Astrocyte (in vitro differentiated cells and primary cell): ENCODE measurements at regions not wholly inside any gene's neighbourhood (a gene's known extent, or its start where the extent isn't known, plus 50 kb on each side); places are given as distances from the start of the nearest gene placed in this dataset.

ENCODE experiments used
- DNase-seq: peaks from one replicate; pipeline ENCODE4 v3.0.0-alpha.2; 2010; ENCODE audit warnings: low read depth
- FAIRE-seq: peaks from 2 replicates; lab custom pipeline; 2011; peaks lifted over from hg19 to GRCh38; lab: Jason Lieb, UNC
- H2AFZ ChIP-seq: 2 replicates; pipeline ENCODE4 v1.6.0; 2012; ENCODE audit warnings: low read depth, low read length, inconsistent platforms
- H3K27ac ChIP-seq: 2 replicates; pipeline ENCODE4 v1.5.1; 2011; ENCODE audit warnings: low read depth, low read length, inconsistent platforms
- H3K27me3 ChIP-seq: 2 replicates; pipeline ENCODE4 v1.6.0; 2011; ENCODE audit warnings: low read length, inconsistent platforms; ENCODE audit not compliant: insufficient read depth
- H3K36me3 ChIP-seq: 2 replicates; pipeline ENCODE4 v1.5.1; 2011; ENCODE audit warnings: low read length, inconsistent platforms; ENCODE audit not compliant: insufficient read depth
- H3K4me1 ChIP-seq: 2 replicates; pipeline ENCODE4 v1.5.1; 2011; ENCODE audit warnings: low read length, inconsistent platforms; ENCODE audit not compliant: insufficient read depth
- H3K4me2 ChIP-seq: 2 replicates; pipeline ENCODE4 v1.6.0; 2012; ENCODE audit warnings: low read length, inconsistent platforms
- H3K4me3 ChIP-seq: 2 replicates; pipeline ENCODE4 v1.5.1; 2011; ENCODE audit warnings: low read depth, mild to moderate bottlenecking, low read length, inconsistent platforms; ENCODE audit not compliant: insufficient read depth
- H3K79me2 ChIP-seq: 2 replicates; pipeline ENCODE4 v1.6.0; 2012; ENCODE audit warnings: mild to moderate bottlenecking, low read length, inconsistent platforms; ENCODE audit not compliant: insufficient read depth
- H3K9ac ChIP-seq: 2 replicates; pipeline ENCODE4 v1.6.0; 2012; ENCODE audit warnings: mild to moderate bottlenecking, low read length, inconsistent platforms
- H3K9me3 ChIP-seq: 2 replicates; pipeline ENCODE4 v1.5.1; 2012; ENCODE audit warnings: low read depth, mild to moderate bottlenecking, low read length, inconsistent platforms; ENCODE audit not compliant: insufficient read depth
- H4K20me1 ChIP-seq: 2 replicates; pipeline ENCODE4 v1.6.0; 2012; ENCODE audit warnings: low read length, inconsistent platforms; ENCODE audit not compliant: insufficient read depth
- H3K27ac Mint-ChIP-seq: one replicate; pipeline ENCODE4 v1.8.0; 2021; ENCODE audit warnings: mild to moderate bottlenecking, mixed read lengths; ENCODE audit not compliant: unreplicated experiment
- H3K27me3 Mint-ChIP-seq: one replicate; pipeline ENCODE4 v1.8.0; 2021; ENCODE audit warnings: low read depth, mixed read lengths; ENCODE audit not compliant: unreplicated experiment
- H3K36me3 Mint-ChIP-seq: one replicate; pipeline ENCODE4 v1.8.0; 2021; ENCODE audit warnings: low read depth, mixed read lengths; ENCODE audit not compliant: unreplicated experiment
- H3K4me1 Mint-ChIP-seq: one replicate; pipeline ENCODE4 v1.8.0; 2021; ENCODE audit warnings: low read depth, mixed read lengths; ENCODE audit not compliant: unreplicated experiment
- H3K4me3 Mint-ChIP-seq: one replicate; pipeline ENCODE4 v1.8.0; 2021; ENCODE audit warnings: mild to moderate bottlenecking, moderate library complexity, mixed read lengths; ENCODE audit not compliant: unreplicated experiment
- H3K9me3 Mint-ChIP-seq: one replicate; pipeline ENCODE4 v1.8.0; 2021; ENCODE audit warnings: mild to moderate bottlenecking, mixed read lengths; ENCODE audit not compliant: unreplicated experiment
- CTCF ChIP-seq: IDR thresholded peaks from 2 replicates; pipeline ENCODE4 v1.5.1; 2011; ENCODE audit warnings: low read depth, mild to moderate bottlenecking, inconsistent platforms, low read length, moderate library complexity; ENCODE audit not compliant: insufficient read depth
- EZH2 ChIP-seq: IDR thresholded peaks from 2 replicates; pipeline ENCODE4 v1.6.1; 2012; ENCODE audit warnings: mild to moderate bottlenecking, low read length, inconsistent platforms; ENCODE audit not compliant: insufficient read depth

GRCh38 chr2:48129293-48129950 is 185.1 kb upstream of the FOXN2 start:
- Mint-ChIP-seq H3K9me3 (no peaks in the 10 kb centered on the region), H3K36me3 (no peaks in the 10 kb centered on the region), H3K27ac (no peak overlapping the region), H3K4me3 (no peak overlapping the region), H3K4me1 (no peaks in the 10 kb centered on the region), H3K27me3 (no peaks in the 10 kb centered on the region)
- no peaks in the 10 kb centered on the region for H3K36me3 ChIP-seq
- FAIRE-seq (no peak), DNase-seq (peak; percentile 37)
- H3K9ac ChIP-seq = no peak overlapping the region
- no peak overlapping the region for H3K4me3 ChIP-seq
- no peak overlapping the region for H3K27ac ChIP-seq
- no peaks in the 10 kb centered on the region for H3K27me3 ChIP-seq
- H3K4me2 ChIP-seq = no peak overlapping the region
- no peaks in the 10 kb centered on the region for H3K79me2 ChIP-seq
- no peak for TF ChIP-seq CTCF
- TF ChIP-seq EZH2 = no peak
- no peaks in the 10 kb centered on the region for H4K20me1 ChIP-seq
- H2AFZ ChIP-seq = no peak overlapping the region
- no peaks in the 10 kb centered on the region for H3K4me1 ChIP-seq
- no peaks in the 10 kb centered on the region for H3K9me3 ChIP-seq

- no peak overlapping the region for H3K4me2 ChIP-seq
- H3K9me3 ChIP-seq = no peaks in the 10 kb centered on the region
- no peaks in the 10 kb centered on the region for H3K27me3 ChIP-seq
- Mint-ChIP-seq H3K4me3 (no peak overlapping the region), H3K9me3 (no peaks in the 10 kb centered on the region), H3K27ac (no peak overlapping the region), H3K27me3 (no peaks in the 10 kb centered on the region), H3K4me1 (no peaks in the 10 kb centered on the region), H3K36me3 (no peaks in the 10 kb centered on the region)
- no peak overlapping the region for H3K9ac ChIP-seq
- H3K4me3 ChIP-seq = no peak overlapping the region
- no peak overlapping the region for H3K27ac ChIP-seq
- no peaks in the 10 kb centered on the region for H3K4me1 ChIP-seq
- FAIRE-seq (no peak), DNase-seq (peak; percentile 59)
- H3K36me3 ChIP-seq = no peaks in the 10 kb centered on the region
- no peaks in the 10 kb centered on the region for H4K20me1 ChIP-seq
- no peak overlapping the region for H2AFZ ChIP-seq
- TF ChIP-seq CTCF = no peak
- TF ChIP-seq EZH2 = no peak
- no peaks in the 10 kb centered on the region for H3K79me2 ChIP-seq
Observed at GRCh38 chr2:48131539-48132270, 182.8 kb upstream of the FOXN2 start.

GRCh38 chr2:48132271-48132625 is 182.2 kb upstream of the FOXN2 start:
- no peak overlapping the region for H3K4me2 ChIP-seq
- no peak for FAIRE-seq
- Mint-ChIP-seq H3K27me3 (no peaks in the 10 kb centered on the region), H3K4me3 (no peak overlapping the region), H3K36me3 (no peaks in the 10 kb centered on the region), H3K27ac (peak overlapping the region; percentile 35), H3K4me1 (no peaks in the 10 kb centered on the region), H3K9me3 (no peaks in the 10 kb centered on the region)
- no peak overlapping the region for H3K27ac ChIP-seq
- no peaks in the 10 kb centered on the region for H3K27me3 ChIP-seq
- no peaks in the 10 kb centered on the region for H3K9me3 ChIP-seq
- H4K20me1 ChIP-seq = no peaks in the 10 kb centered on the region
- H3K36me3 ChIP-seq = no peaks in the 10 kb centered on the region
- no peak for TF ChIP-seq EZH2
- no peak for TF ChIP-seq CTCF
- DNase-seq = no peak
- H3K79me2 ChIP-seq = no peaks in the 10 kb centered on the region
- H3K9ac ChIP-seq = no peak overlapping the region
- H3K4me1 ChIP-seq = no peaks in the 10 kb centered on the region
- no peak overlapping the region for H2AFZ ChIP-seq
- H3K4me3 ChIP-seq = no peak overlapping the region
